Suppressor macrophage (primary cell): ENCODE measurements at regions not wholly inside any gene's neighbourhood (a gene's known extent, or its start where the extent isn't known, plus 50 kb on each side); places are given as distances from the start of the nearest gene placed in this dataset.

Experiments used
- DNase-seq, 4 experiments: peaks; one replicate each; pipeline ENCODE4 v3.0.0-alpha.2; 2020 to 2022

- no peak for DNase-seq
These were observed 362.0 kb downstream of the ZNF521 start for GRCh38 chr18:24989760-24990593.

DNA sequence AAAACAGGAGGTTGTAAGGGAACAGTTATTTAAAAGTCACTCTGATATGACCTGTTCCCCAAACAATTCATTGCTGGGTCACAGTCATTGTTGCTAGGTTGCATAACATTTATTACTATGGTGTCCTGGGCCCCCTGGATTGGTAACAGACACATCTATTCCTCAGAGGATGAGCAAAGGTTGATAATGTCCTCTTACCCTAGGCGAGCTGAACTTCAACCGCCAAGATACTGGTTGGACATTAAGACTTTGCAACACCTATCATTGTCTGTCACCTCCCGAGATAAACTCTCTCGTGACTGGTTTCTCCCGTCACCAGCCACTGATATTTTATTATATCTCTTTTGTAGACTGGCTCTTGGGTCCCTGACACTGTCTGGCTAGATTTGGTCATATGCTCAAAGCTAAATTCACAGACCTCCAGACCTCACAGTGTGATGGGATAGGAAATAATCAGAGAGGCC, 361.3 kb downstream of the ZNF521 start:
- DNase-seq: no peak

GRCh38 chr18:24991141-24992060, 360.6 kb downstream of the ZNF521 start:
- no peak for DNase-seq

DNA sequence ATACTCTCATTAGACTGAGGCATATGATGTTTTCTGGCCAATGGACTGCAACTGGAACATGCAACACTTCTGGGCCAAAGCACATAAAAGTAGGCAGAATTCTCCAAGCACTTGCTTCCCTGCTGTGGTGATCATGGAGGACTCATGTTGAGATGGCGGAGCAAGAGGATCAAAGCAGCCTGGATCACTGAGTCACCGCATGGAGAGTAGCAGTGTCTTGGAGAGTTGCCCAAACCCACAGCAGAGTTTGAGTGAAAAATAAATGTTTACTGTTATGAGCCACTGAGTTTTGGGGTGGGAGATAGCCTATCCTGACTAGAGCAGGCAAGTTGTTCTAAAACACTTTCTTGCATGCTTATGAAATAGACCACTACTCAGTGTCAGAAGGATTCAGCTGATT, 359.5 kb downstream of the ZNF521 start:
- DNase-seq: no peak

GRCh38 chr18:24993628-24994027, 358.3 kb downstream of the ZNF521 start:
- DNase-seq: no peak

DNA sequence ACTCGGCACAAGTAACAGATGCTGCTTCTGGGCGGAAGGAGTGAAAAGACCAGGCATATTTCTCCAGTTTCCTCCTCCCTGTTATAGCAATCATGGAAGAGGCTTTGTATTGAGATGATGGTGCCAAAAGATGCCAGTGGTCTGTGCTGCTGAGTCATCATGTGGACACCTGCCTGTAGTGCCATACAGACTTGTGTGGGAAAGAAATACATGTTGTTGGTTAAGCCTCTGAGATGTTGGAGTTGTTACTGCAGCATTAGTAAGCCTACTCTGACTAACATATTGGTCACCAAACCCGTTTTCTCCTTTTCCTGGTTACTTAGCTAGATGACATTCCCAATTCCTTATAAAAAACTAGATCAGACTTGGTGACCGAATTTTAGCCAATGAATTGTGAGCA, 356.9 kb downstream of the ZNF521 start:
- DNase-seq: no peak

GRCh38 chr18:24995755-24996154, 356.2 kb downstream of the ZNF521 start:
- DNase-seq: no peak

GRCh38 chr18:24999650-25000267, 352.2 kb downstream of the ZNF521 start:
- DNase-seq: no peak

DNA sequence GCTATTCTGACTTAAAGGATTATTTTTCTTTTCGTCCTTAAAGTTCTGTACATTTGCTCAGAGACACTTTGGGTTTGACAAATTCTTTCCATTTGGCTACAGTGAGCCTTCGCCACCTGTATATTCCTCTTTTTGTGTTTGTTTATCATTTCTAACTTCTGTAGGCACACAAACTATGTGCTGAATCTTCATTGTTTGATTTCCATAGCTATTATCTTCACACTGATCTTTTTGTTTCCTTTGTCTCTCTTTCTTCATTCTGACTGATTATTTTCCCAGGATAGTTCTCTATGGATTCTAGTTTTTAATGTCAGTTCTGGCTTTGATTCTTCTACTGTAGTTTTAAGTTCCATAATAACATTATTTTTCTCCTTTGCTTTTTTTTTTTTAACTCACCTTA, 350.2 kb downstream of the ZNF521 start:
- DNase-seq: no peak

GRCh38 chr18:25005541-25006403, 346.2 kb downstream of the ZNF521 start:
- DNase-seq: no peak

- no peak for DNase-seq
These were observed 341.2 kb downstream of the ZNF521 start for GRCh38 chr18:25010623-25011374.
